AG09319 (cell line): ENCODE measurements at regions not wholly inside any gene's neighbourhood (a gene's known extent, or its start where the extent isn't known, plus 50 kb on each side); places are given as distances from the start of the nearest gene placed in this dataset.

Experiments
- DNase-seq: peaks from one replicate; pipeline ENCODE4 v3.0.0-alpha.2; 2010; ENCODE audit warnings: low read depth; ENCODE audit errors: extremely low read depth
- TF ChIP-seq, protein P1 (sequence below): IDR thresholded peaks from 2 replicates; pipeline ENCODE4 v1.5.1; 2011; ENCODE audit warnings: low read depth, mild to moderate bottlenecking, inconsistent platforms, low read length, moderate library complexity

- no peak for DNase-seq
- TF ChIP-seq, protein P1, sequence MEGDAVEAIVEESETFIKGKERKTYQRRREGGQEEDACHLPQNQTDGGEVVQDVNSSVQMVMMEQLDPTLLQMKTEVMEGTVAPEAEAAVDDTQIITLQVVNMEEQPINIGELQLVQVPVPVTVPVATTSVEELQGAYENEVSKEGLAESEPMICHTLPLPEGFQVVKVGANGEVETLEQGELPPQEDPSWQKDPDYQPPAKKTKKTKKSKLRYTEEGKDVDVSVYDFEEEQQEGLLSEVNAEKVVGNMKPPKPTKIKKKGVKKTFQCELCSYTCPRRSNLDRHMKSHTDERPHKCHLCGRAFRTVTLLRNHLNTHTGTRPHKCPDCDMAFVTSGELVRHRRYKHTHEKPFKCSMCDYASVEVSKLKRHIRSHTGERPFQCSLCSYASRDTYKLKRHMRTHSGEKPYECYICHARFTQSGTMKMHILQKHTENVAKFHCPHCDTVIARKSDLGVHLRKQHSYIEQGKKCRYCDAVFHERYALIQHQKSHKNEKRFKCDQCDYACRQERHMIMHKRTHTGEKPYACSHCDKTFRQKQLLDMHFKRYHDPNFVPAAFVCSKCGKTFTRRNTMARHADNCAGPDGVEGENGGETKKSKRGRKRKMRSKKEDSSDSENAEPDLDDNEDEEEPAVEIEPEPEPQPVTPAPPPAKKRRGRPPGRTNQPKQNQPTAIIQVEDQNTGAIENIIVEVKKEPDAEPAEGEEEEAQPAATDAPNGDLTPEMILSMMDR = no peak
Measured at GRCh38 chr5:62256161-62257019, 49.6 kb upstream of the KIF2A start.
